Panc1 (cell line): ENCODE measurements at regions not wholly inside any gene's neighbourhood (a gene's known extent, or its start where the extent isn't known, plus 50 kb on each side); places are given as distances from the start of the nearest gene placed in this dataset.
A peak's percentile ranks its signal among the peaks of the same experiment; 100 is the strongest.
"Not testable (repeated sequence)": the region's sequence is repeated elsewhere in the genome, so short reads cannot be mapped to it uniquely, and the experiment has no call there.

ENCODE experiments used
- ATAC-seq: fragments of 200-7000 bp; cut with Tn5 transposase; 2 replicates; pipeline ENCODE4 v1.9.1; 2020; ENCODE audit warnings: mild to moderate bottlenecking, moderate library complexity
- BruUV-seq: library from RNA; stranded (reverse); fragments of 400-500 nt; replicated peaks from 2 replicates; lab custom pipeline; 2021; lab: Mats Ljungman, UMichigan
- CTCF ChIA-PET: fragments of 300-600 bp; sonication (Branson Sonifier 250); formaldehyde crosslinking; loops from one replicate; lab custom pipeline; 2022; ENCODE audit warnings: antibody characterized with exemption; lab: Charles Lee
- POLR2A ChIA-PET: fragments of 300-600 bp; sonication (Branson Sonifier 250); formaldehyde crosslinking; loops from one replicate; lab custom pipeline; 2022; ENCODE audit warnings: antibody characterized with exemption; lab: Charles Lee
- DNase-seq: peaks from one replicate; pipeline ENCODE4 v3.0.0-alpha.2; 2010; ENCODE audit warnings: low read depth, low spot score
- H3K27ac ChIP-seq: 2 replicates; pipeline ENCODE4 v1.5.1; 2011; ENCODE audit warnings: mild to moderate bottlenecking, low read length, inconsistent platforms
- H3K27me3 ChIP-seq: fragments of 200-500 bp; sonication (Bioruptor generic); 2 replicates; pipeline ENCODE4 v1.6.0; 2014; ENCODE audit warnings: low read length, inconsistent platforms; ENCODE audit not compliant: control insufficient read depth, insufficient read depth
- H3K36me3 ChIP-seq: fragments of 200-500 bp; sonication (Bioruptor generic); 2 replicates; pipeline ENCODE4 v1.5.1; 2014; ENCODE audit warnings: inconsistent platforms, mild to moderate bottlenecking, low read length, moderate library complexity; ENCODE audit not compliant: control insufficient read depth, insufficient read depth
- H3K4me1 ChIP-seq: 2 replicates; pipeline ENCODE4 v1.5.1; 2011; ENCODE audit warnings: inconsistent platforms, mild to moderate bottlenecking, low read length, moderate library complexity; ENCODE audit not compliant: control insufficient read depth, insufficient read depth
- H3K4me3 ChIP-seq, 2 experiments: 2 replicates each; pipeline ENCODE4 v1.5.1; 2011 to 2012; ENCODE audit warnings: low read depth in 2 of 2, low read length in 2 of 2, mild to moderate bottlenecking in 2 of 2, inconsistent platforms in 1 of 2, moderate library complexity in 1 of 2
- H3K9me3 ChIP-seq: fragments of 200-500 bp; sonication (Bioruptor generic); 2 replicates; pipeline ENCODE4 v1.5.1; 2014; ENCODE audit warnings: low read depth, mild to moderate bottlenecking, inconsistent platforms, low read length, moderate library complexity; ENCODE audit not compliant: control insufficient read depth, insufficient read depth
- in situ Hi-C: cut with HindIII; loops from 2 replicates; pipeline ENCODE4 v1.10.0; 2016; ENCODE audit warnings: low sequenced_read_pairs, low pct_unique_long_range_greater_than_20kb
- intact Hi-C: fragments of 100-400 bp; cut with micrococcal nuclease; formaldehyde crosslinking; loops from one replicate; pipeline ENCODE4 v1.10.0; 2022; ENCODE audit not compliant: unreplicated experiment

DNA sequence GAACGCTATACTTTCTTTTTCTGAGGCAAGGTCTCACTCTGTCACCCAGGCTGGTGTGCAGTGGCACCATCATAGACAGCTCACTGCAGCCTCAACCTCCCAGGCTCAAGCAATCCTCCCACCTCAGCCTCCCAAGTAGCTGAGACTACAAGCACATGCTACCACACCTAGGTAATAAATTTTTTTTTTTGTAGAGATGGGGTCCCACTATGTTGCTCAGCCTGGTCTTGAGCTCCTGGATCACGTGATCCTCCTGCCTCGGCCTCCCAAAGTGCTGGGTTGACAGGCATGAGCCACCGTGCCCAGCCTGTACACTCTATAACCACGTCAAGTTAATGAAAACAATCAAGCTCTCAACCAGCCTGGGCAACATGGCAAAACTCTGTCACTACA is 127.1 kb upstream of the VOPP1 start:
- CTCF ChIA-PET, intact Hi-C loops, H3K4me1 ChIP-seq, POLR2A ChIA-PET, H3K27ac ChIP-seq, ATAC-seq, H3K4me3 ChIP-seq, DNase-seq, in situ Hi-C loops, H3K36me3 ChIP-seq, H3K27me3 ChIP-seq, BruUV-seq, H3K9me3 ChIP-seq: not testable (repeated sequence)

DNA sequence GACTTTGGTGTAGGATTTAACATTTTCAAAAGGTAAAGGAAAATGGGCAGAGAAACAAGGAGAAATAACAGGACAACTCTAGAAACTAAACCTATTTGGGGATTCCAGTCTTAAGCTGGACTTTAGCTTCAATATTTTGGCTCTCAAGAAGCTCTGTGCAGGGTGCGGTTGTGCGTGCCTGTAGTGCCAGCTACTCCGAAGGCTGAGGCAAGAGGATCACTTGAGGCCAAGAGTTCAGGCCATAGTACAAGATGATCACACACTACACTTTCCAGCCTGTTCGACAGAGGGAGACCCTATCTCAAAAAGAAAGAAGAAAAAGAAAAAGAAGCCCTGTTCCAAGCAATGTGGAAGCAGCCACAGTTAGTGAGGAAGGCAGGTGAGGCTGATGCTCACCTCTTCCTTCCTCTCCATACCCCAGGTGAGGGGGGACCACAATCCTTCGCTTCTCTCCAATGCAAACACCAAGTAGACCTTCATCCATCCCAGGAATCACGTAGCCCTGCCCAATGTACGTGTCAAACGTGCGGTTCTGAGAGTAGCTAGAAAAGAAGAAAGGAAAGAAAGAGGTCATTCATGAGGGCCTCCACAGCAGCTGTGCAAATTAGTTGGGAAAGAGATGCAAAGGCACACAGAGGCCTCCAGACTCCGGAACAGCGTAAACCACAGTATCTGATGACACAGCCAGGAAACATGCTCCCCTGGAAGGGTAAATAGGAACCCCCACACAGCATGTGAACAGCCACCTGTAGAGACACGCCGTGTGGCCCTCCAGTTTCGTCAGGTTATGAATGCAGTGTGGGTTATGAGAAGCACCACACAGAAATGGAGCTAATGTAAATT is 126.5 kb upstream of the VOPP1 start:
- ATAC-seq: peak; percentile 40; the same call in 1 of the 2 replicates
- DNase-seq, intact Hi-C loops, H3K4me1 ChIP-seq, H3K27me3 ChIP-seq, H3K27ac ChIP-seq, CTCF ChIA-PET, H3K9me3 ChIP-seq, BruUV-seq, POLR2A ChIA-PET, H3K4me3 ChIP-seq, H3K36me3 ChIP-seq, in situ Hi-C loops: not testable (repeated sequence)

GRCh38 chr7:55695893-55696701 is 123.8 kb upstream of the VOPP1 start:
- H3K36me3 ChIP-seq, H3K4me1 ChIP-seq, BruUV-seq, H3K27me3 ChIP-seq, H3K27ac ChIP-seq, DNase-seq, ATAC-seq, H3K9me3 ChIP-seq, H3K4me3 ChIP-seq, in situ Hi-C loops, intact Hi-C loops, POLR2A ChIA-PET, CTCF ChIA-PET: not testable (repeated sequence)

DNA sequence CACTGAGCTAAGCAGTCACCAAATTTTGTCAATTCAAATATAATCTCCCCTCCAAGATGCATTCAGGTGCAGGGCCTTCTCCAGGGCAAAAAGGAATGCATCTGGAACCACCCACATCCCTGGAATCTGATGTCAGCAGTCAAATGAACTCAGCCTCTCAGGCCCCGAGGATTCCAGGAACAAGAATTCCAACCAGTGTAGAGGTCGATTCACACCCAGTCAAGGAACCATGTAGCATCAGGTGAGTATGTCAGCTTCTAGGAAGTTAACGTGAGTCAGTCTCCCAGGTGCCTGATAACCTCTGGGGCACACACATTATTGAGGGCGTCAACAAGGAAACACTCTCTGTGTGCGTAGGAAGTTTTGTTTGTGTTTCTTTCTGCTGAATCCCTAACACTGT is 122.2 kb upstream of the VOPP1 start:
- H3K4me3 ChIP-seq, BruUV-seq, H3K4me1 ChIP-seq, DNase-seq, H3K27ac ChIP-seq, H3K27me3 ChIP-seq, POLR2A ChIA-PET, ATAC-seq, in situ Hi-C loops, H3K9me3 ChIP-seq, CTCF ChIA-PET, intact Hi-C loops, H3K36me3 ChIP-seq: not testable (repeated sequence)

DNA sequence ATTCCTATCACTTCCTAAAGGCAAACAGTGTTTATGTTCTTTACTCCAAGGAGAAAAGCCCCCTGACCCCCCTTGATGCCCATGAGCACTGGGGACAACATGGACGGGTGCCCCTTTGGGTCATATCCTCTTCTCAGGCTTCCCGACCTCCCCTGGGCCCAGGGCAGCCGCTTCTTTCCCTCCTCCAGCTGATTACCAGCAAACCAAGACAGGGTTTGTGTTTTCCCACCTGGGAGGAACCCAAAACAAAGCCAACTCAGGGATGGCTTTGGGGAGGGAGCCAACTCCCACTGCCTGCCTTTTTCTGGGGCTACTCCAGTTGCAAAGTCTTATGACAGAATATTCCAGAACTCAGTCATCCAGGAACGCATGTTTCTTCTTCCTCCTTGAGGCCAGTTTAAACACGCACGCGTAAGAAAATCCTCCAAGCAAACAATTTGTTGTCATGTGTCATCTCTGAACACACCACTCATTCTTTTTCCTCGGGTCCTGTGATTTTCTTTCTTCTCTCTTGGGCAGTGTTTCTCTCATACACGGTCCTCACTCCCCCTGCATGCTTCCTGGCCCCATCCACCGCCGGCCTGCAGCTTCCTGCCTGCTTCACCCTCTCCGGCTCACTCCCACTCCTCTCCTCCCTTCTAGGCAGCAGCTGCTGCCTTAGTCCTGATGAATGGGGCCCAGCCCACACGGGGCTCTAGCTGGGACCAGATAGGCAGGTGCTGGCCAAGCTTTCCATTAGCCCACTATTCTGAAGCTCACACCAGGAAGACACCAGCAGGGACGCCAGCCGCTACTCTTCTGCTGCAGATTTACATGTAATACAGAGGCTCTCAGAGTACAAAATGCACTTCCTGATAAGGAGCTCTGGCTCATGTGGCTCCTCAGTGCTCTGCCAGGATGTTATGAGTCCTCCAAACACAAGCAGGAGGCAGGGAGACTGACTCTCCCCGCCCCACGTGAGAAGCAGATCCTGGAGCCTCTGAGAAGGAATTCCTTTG is 116.7 kb upstream of the VOPP1 start:
- POLR2A ChIA-PET, H3K4me1 ChIP-seq, intact Hi-C loops, CTCF ChIA-PET, H3K9me3 ChIP-seq, H3K36me3 ChIP-seq, BruUV-seq, DNase-seq, H3K27ac ChIP-seq, ATAC-seq, in situ Hi-C loops, H3K27me3 ChIP-seq, H3K4me3 ChIP-seq: not testable (repeated sequence)

DNA sequence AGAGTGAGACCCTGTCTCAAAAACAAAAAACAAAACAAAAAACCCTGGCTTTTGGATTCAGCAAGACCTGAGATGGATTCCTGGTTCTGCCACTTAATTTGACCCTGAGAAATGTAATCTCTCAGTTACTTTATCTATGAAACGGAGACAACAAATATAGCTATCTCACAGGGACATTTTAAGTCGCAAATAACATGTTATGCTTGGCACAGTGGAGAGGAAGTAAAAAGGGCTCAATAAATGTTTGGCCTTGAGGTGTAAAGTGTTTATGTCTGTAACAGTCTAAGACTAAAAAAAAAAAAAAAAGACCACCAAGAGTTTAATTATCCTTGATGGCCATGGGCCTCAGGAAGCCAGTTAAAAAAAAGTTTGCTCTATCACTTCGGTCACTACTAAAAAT is 116.0 kb upstream of the VOPP1 start:
- H3K27me3 ChIP-seq, H3K4me3 ChIP-seq, DNase-seq, H3K9me3 ChIP-seq, ATAC-seq, intact Hi-C loops, CTCF ChIA-PET, in situ Hi-C loops, H3K4me1 ChIP-seq, BruUV-seq, H3K27ac ChIP-seq, POLR2A ChIA-PET, H3K36me3 ChIP-seq: not testable (repeated sequence)
